MM.1S (cell line): ENCODE measurements at regions not wholly inside any gene's neighbourhood (a gene's known extent, or its start where the extent isn't known, plus 50 kb on each side); places are given as distances from the start of the nearest gene placed in this dataset.

Experiments used
- DNase-seq: peaks from one replicate; pipeline ENCODE4 v3.0.0-alpha.2; 2015
- H2AFZ ChIP-seq: fragments of 300-600 bp; sonication (generic); 2 replicates; pipeline ENCODE4 v1.6.0; 2016; ENCODE audit warnings: antibody characterized with exemption, low read length
- H3F3A ChIP-seq: fragments of 300-600 bp; sonication (generic); 2 replicates; pipeline ENCODE4 v1.6.1; 2016; ENCODE audit warnings: mild to moderate bottlenecking, antibody characterized with exemption, low read length, moderate library complexity, mixed read lengths; ENCODE audit not compliant: insufficient read depth
- H3K27ac ChIP-seq: fragments of 300-600 bp; sonication (generic); 2 replicates; pipeline ENCODE4 v1.5.1; 2016; ENCODE audit warnings: mild to moderate bottlenecking, low read length
- H3K27me3 ChIP-seq: fragments of 300-600 bp; sonication (generic); replicated peaks from 2 replicates; pipeline ENCODE4 v1.6.0; 2016; ENCODE audit warnings: low read length; ENCODE audit not compliant: insufficient read depth
- H3K36me3 ChIP-seq: fragments of 300-600 bp; sonication (generic); replicated peaks from 2 replicates; pipeline ENCODE4 v1.6.1; 2016; ENCODE audit warnings: mild to moderate bottlenecking, low read length, mixed read lengths; ENCODE audit not compliant: insufficient read depth
- H3K4me1 ChIP-seq: fragments of 300-600 bp; sonication (generic); 2 replicates; pipeline ENCODE4 v1.6.1; 2016; ENCODE audit warnings: low read length, mixed read lengths
- H3K4me2 ChIP-seq: fragments of 300-600 bp; sonication (generic); 2 replicates; pipeline ENCODE4 v1.6.0; 2016; ENCODE audit warnings: low read depth, low read length
- H3K4me3 ChIP-seq: fragments of 300-600 bp; sonication (generic); 2 replicates; pipeline ENCODE4 v1.5.1; 2016; ENCODE audit warnings: low read length, mixed read lengths
- H3K79me2 ChIP-seq: fragments of 300-600 bp; sonication (generic); 2 replicates; pipeline ENCODE4 v1.6.1; 2016; ENCODE audit warnings: mixed run types, low read length, mixed read lengths
- H3K9ac ChIP-seq: fragments of 300-600 bp; sonication (generic); 2 replicates; pipeline ENCODE4 v1.6.1; 2016; ENCODE audit warnings: low read length, mixed read lengths
- H3K9me2 ChIP-seq: fragments of 300-600 bp; sonication (generic); replicated peaks from 2 replicates; pipeline ENCODE4 v1.6.1; 2016; ENCODE audit warnings: mild to moderate bottlenecking, low read length, mixed read lengths; ENCODE audit not compliant: insufficient read depth
- H3K9me3 ChIP-seq: fragments of 300-600 bp; sonication (generic); replicated peaks from 2 replicates; pipeline ENCODE4 v1.6.1; 2016; ENCODE audit warnings: mild to moderate bottlenecking, low read length, mixed read lengths; ENCODE audit not compliant: insufficient read depth
- H4K20me1 ChIP-seq: fragments of 300-600 bp; sonication (generic); 2 replicates; pipeline ENCODE4 v1.6.1; 2016; ENCODE audit warnings: mild to moderate bottlenecking, low read length, moderate library complexity, mixed read lengths; ENCODE audit not compliant: insufficient read depth
- EZH2 ChIP-seq: fragments of 300-600 bp; sonication (generic); optimal IDR thresholded peaks from 2 replicates; pipeline ENCODE3; 2017; ENCODE audit warnings: low read depth, mild to moderate bottlenecking, antibody characterized with exemption, low read length, mixed read lengths
- EZH2phosphoT487 ChIP-seq: fragments of 300-600 bp; sonication (generic); IDR thresholded peaks from 2 replicates; pipeline ENCODE4 v1.6.1; 2018; ENCODE audit warnings: antibody characterized with exemption, low read length
- TF ChIP-seq, protein P1 (sequence below): fragments of 300-600 bp; sonication (generic); IDR thresholded peaks from 2 replicates; pipeline ENCODE4 v1.5.1; 2016; ENCODE audit warnings: antibody characterized with exemption, low read length, mixed read lengths

- Histone ChIP-seq H3K36me3 (no peaks in the 10 kb centered on the region), H3K9me3 (no peaks in the 10 kb centered on the region), H3K4me3 (no peak overlapping the region), H4K20me1 (no peaks in the 10 kb centered on the region), H3K9ac (no peak overlapping the region), H3K79me2 (no peaks in the 10 kb centered on the region), H3K4me1 (no peaks in the 10 kb centered on the region), H3F3A (no peaks in the 10 kb centered on the region), H3K27me3 (no peaks in the 10 kb centered on the region), H3K27ac (no peak overlapping the region), H3K4me2 (no peak overlapping the region), H2AFZ (no peak overlapping the region), H3K9me2 (no peaks in the 10 kb centered on the region)
- DNase-seq: no peak
- TF ChIP-seq EZH2phosphoT487 (no peak), EZH2 (no peak)
- TF ChIP-seq, protein P1, sequence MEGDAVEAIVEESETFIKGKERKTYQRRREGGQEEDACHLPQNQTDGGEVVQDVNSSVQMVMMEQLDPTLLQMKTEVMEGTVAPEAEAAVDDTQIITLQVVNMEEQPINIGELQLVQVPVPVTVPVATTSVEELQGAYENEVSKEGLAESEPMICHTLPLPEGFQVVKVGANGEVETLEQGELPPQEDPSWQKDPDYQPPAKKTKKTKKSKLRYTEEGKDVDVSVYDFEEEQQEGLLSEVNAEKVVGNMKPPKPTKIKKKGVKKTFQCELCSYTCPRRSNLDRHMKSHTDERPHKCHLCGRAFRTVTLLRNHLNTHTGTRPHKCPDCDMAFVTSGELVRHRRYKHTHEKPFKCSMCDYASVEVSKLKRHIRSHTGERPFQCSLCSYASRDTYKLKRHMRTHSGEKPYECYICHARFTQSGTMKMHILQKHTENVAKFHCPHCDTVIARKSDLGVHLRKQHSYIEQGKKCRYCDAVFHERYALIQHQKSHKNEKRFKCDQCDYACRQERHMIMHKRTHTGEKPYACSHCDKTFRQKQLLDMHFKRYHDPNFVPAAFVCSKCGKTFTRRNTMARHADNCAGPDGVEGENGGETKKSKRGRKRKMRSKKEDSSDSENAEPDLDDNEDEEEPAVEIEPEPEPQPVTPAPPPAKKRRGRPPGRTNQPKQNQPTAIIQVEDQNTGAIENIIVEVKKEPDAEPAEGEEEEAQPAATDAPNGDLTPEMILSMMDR: no peak
Measured at GRCh38 chrX:39576041-39576872, 521.5 kb downstream of the BCOR start.

DNA sequence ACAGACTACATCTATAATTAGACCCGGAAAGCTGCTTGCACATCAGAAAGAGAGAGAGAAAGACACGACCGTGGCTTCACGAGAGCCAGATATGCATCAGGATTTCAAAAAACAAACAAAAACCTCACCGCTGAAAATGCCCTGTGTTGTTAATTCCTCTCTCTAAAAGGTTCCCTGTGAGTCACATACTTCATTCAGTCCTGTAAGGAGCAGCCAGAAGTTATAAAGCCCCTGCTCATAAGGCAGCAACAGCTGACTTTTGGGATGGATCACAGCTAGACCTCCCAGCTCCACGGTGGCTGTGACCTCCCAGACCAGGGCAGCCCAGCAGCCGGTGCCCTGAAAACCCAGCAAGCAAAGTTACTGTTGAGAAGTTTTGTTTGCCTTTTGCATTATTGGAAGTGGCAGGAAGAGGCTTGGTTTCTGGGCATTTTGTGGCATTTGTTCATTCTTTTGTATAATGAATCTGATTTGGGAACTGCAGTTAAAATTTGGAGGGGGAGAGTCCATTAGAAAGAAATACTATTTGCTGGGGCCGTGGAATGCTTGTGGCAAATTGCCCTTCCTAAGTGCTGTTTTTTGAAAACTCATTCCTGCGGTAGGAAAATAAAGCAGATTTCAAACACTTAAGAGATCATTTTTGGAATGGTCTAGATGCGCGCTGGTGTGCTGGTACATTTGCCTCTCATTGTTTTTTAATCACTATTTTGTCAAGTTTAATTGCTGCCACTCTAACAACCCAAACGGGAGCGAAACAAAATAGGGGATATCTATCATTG is 520.4 kb downstream of the BCOR start:
- Histone ChIP-seq H3K4me3 (no peak overlapping the region), H3K27me3 (no peaks in the 10 kb centered on the region), H3K9me2 (no peaks in the 10 kb centered on the region), H3K4me1 (no peaks in the 10 kb centered on the region), H3F3A (no peaks in the 10 kb centered on the region), H2AFZ (no peak overlapping the region), H3K79me2 (no peaks in the 10 kb centered on the region), H3K9ac (no peak overlapping the region), H3K4me2 (no peak overlapping the region), H4K20me1 (no peaks in the 10 kb centered on the region), H3K36me3 (no peaks in the 10 kb centered on the region), H3K9me3 (no peaks in the 10 kb centered on the region), H3K27ac (no peak overlapping the region)
- DNase-seq: no peak
- TF ChIP-seq EZH2: no peak
- TF ChIP-seq EZH2phosphoT487: no peak
- TF ChIP-seq, protein P1: no peak

DNA sequence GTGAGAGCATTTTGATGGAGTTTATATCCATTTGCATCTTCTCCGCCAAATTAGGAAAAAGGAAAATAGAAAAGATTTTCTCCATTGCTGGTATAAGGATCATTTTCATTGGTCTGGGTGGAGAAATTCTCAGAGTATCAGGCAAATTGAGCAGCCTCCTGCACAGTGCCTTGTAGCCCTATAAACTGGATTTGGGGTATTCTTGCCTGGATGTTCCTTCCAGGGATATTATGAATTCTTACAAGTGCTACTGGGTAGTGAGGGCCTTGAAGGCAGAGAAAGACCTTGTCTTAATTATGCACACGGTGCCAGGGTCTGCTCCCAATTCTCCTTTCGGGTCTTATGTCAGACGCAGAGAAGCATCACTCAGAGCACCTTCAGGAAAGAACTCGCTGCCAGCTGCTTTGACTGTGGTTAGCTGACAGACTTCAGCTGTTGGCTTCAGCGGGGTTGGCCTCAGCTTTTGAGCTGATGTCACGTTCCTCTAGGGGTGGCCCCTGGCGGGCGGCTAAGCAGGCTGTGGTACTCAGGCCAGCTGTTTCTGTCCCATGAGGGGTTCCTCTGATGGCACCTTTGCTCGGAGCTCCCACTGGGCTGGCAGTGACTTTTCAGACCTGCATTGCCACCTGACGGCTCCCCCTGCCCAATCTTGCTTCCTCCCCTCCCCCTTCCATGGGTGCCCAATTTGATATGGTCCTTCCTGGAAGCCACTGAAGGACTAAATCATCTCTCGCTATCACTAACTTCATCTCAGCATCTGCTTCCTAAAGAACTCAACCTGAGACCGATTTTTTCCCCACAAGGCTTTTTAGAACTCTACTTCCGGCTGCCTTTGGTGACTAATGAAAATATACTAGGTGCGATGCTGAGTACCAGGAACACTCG is 519.5 kb downstream of the BCOR start:
- H4K20me1 ChIP-seq: no peaks in the 10 kb centered on the region
- H2AFZ ChIP-seq: no peak overlapping the region
- no peak overlapping the region for H3K27ac ChIP-seq
- no peaks in the 10 kb centered on the region for H3F3A ChIP-seq
- H3K36me3 ChIP-seq: no peaks in the 10 kb centered on the region
- H3K27me3 ChIP-seq: no peaks in the 10 kb centered on the region
- H3K4me3 ChIP-seq: no peak overlapping the region
- no peaks in the 10 kb centered on the region for H3K4me1 ChIP-seq
- H3K9me2 ChIP-seq: no peaks in the 10 kb centered on the region
- TF ChIP-seq EZH2 (no peak), EZH2phosphoT487 (no peak)
- TF ChIP-seq, protein P1: no peak
- peak; percentile 53 for DNase-seq
- H3K79me2 ChIP-seq: no peaks in the 10 kb centered on the region
- no peak overlapping the region for H3K9ac ChIP-seq
- H3K9me3 ChIP-seq: no peaks in the 10 kb centered on the region
- H3K4me2 ChIP-seq: no peak overlapping the region
